DMS 273 (cell line): ENCODE measurements at regions not wholly inside any gene's neighbourhood (a gene's known extent, or its start where the extent isn't known, plus 50 kb on each side); places are given as distances from the start of the nearest gene placed in this dataset.

Experiments used
- DNase-seq: peaks from one replicate; lab custom pipeline; 2025; ENCODE audit not compliant: unreplicated experiment; lab: John Stamatoyannopoulos, UW

DNA sequence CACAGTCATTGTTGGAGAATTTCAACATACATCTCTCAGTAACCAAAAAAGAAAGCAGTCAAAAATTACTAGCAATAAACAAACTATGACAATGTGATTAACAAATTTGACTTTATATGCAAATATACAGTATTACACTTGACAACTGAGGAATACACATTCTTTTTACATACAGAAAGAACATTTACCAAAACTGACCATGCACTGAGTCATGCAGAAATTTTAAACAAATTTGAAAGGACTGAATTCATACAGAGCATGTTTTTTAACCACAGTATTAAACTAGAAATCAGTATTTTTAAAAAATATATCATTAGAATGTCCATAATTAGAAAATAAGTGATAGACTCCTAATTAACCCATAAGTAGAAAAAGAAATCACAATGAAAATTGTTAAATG is 420.1 kb downstream of the TBC1D4 start:
- DNase-seq: no peak

DNA sequence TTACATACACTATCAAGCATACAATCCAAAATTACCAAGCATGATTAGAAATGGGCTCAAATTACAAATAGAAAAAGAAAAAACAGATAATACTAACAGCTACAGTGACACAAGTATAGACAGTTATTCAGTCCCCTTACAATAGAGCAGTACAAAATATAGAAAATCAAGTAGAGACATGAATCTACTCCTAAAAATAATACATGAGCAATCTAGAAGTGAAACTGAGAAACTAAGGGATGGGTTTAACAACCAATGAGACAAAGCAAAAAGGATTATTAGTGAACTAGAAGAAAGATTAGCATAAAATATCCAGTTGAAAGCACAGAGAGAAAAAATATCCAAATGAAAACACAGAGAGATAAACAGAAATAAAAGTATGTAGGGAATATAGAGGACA is 426.7 kb downstream of the TBC1D4 start:
- DNase-seq: no peak

DNA sequence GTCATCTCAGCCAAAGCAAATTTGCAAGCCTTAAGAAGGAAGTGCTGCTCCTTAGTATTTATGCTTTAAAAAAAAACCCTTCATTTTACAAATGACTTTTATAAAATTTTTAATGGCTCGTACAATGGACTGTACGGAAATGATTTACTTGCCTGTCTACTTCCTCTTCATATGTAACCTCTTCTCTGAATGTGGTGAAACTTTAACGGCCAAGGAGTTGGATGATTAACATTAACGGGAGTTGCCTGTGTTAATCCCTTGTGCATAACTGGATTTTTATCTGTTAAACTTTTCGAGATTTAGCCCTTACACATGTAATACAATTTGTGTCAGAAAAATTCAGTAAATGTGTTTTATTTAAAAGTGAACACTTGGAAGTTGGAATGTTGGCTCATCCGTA is 429.4 kb downstream of the TBC1D4 start:
- no peak for DNase-seq

DNA sequence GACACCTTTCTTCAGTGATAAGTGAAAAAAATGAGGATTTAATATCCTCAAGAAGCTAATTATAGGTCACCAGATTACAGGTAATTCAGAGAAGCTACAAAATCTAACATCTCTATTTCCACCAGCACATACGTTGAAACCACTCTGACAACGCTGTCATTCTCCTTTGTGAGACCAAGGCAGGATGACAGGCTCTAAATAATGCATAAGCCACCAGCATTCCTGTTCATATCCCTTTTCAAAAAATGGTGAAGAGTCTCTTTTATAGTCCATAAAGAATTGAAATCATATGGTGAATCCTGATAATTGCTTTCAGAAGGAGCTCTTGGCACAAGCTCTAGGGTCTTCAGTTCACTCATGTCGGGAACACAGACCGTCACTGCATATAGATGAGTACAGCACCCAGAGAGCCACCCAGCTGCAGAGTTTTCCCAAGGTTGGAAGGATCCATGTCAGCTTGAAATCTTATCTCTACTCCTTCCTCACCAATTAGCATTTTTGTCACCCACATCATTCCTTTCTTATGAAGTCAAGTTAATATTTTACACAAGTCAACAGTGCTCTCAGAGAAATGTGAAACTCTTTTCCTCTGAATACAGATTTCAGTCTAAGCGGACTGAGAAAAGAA is 431.4 kb downstream of the TBC1D4 start:
- DNase-seq: no peak

DNA sequence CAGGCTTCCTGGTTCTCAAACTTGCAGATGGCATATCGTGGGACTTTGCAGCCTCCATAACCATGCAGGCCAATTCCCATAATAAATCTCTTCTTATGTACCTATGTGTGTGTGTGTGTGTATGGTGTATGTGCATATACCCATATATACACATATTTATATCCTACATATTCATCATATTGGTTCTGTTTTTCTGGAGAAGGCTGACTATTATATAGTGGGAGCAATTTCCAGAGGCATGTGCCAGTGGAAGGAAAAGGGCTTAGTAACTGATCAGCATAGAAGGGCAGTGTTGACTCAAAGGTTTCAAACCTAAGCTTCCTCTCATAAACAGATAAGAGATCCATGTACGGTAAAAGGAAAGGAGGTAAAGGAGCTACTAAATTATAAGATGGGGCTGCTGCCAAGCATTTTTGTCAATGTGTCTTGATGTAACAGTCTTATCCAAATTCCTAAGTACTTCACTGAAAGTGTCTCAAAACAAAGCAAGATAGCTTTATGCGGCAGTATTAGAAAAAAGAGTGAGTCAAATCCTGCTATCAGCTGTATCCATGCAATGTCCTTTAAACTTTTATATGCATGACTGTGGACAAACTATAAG is 432.1 kb downstream of the TBC1D4 start:
- DNase-seq: no peak

DNA sequence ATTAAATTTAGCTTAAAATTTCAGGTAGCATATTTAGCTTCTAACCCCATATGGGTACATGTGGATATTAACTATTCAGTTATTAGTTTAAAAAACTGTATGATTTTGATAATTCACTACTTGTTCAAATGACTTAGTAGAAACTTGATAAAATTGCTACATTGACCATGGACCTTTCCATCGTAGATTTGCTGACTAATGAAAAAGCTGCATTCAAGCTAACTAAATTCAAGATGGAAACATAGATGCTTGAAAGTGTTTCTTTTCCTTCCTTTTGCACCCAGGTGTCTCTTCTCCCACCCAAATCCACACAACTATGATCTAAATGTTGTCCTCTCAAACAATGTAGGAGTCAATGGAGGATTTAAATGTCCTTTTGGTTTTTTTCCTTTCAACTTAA is 439.2 kb downstream of the TBC1D4 start:
- DNase-seq: no peak

DNA sequence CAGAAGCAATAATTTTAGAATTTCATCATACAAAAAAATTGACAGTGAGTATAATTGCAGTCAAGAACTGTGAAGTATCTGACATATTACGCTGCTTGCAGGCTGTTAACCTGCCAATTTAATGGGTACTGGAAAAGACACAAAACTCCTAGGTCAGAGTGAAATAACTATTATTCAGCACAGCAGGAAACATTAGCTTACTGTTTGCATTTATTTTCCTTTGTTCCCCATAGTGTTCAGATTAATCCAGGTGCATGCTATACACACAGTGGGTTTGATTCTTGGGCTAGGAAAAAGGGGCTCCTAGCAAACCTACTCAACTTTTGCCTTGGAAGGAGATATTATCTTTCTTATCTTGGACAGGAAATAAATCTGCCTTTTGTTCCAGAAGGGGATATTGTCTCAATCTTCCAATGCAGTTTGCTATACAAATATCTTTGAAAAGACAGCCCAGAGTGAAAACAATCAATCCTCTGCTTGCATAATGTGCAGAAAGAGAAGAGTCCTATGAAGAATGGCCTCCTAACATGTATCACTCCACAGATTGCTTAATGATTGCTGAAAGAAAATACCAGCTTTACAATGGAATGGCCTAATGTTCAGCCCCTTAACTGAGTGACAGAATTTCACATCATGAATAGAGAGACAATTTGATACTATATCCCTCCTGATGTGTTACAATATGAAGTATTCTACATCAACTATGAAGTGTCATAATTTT is 443.4 kb downstream of the TBC1D4 start:
- DNase-seq: no peak

DNA sequence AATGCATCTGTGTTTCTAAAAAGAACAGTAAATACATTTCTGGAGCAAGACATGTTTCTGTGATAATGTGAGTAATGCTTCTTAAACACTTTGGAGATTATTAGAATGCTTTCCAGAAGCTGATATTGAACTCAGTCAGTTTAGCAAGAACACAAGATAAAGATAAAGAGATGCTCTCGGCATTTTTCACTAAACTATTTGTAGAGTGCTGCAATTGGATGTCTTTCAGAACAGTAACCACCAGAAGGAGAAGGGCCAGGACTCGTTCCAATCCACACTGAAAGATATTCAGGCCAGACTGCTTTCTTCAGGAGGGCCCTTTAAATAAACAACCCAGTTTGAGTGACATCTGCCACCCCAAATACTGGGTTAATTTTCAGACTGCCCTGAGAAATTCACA is 456.0 kb downstream of the TBC1D4 start:
- peak; percentile 24 for DNase-seq

DNA sequence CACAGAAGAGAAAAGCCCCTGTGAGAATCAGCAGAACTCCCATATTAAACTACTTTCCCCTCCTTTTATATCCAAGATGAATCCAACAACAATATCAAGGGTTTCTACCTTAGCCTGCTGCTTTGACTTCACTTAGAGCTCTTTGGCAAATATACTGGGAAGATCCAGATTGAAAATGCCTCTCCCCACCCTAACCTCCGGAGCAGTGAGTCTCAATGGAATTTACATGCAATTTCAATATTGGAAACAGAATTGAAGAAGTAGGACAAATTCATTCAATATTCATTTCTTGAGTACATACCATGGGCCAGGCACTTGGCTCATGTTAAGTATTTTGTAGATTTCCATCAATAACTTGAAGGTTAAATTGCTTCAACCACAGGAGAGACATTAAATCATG is 457.4 kb downstream of the TBC1D4 start:
- no peak for DNase-seq

DNA sequence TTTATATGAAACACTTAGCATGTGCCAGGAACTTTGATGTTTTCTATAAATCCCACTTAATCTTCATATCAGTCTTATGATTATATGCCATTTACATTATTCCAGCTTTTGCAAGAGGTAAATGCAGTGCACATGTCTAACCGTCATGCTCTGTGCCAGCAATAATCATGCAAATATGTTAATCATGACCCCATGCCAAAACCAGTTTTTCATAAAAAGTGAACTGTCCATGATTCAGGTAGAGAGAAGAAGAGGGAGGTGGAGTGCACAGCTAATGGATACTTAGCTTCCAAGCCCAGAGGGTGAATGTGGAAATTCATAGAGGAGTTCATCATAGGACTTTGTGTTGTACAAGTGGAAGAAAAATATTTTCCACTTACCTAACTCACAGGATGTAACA is 458.4 kb downstream of the TBC1D4 start:
- DNase-seq: no peak

DNA sequence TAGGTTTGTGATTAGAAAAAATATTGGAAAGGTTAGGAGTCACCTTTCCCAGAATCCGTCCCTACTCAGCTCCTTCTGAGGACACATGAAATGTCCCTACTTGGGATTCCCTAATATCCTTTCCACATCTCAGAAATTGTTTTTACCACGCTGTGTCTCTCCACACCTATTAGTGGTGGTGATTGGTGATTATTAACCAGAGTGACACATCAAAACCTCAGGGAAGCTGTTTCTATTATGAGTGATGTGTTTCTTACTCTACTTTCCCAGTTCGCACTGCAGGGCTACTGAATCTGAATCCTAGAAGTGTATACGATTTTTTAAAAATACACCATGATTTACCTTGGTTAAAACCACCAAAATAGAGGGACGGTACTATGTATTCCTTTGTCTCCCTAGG is 460.8 kb downstream of the TBC1D4 start:
- no peak for DNase-seq

DNA sequence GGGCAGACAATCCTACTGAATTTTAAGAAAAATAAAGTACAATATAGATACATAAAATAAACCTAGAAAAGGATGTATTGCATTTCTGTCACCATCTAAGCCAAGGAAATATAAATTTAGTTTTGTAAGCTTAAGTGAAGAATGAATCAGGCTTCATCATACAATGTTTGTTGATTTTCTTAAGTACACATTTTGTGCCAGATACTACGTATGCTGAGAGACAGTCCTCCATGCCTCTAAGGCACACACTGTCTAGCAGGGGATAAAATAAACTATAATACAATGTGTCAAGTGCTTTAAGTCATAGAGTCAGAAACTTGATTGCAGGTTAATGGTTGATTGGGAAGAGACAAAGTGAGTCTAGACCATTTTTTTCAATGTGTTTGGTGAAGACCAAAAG is 465.7 kb downstream of the TBC1D4 start:
- no peak for DNase-seq

DNA sequence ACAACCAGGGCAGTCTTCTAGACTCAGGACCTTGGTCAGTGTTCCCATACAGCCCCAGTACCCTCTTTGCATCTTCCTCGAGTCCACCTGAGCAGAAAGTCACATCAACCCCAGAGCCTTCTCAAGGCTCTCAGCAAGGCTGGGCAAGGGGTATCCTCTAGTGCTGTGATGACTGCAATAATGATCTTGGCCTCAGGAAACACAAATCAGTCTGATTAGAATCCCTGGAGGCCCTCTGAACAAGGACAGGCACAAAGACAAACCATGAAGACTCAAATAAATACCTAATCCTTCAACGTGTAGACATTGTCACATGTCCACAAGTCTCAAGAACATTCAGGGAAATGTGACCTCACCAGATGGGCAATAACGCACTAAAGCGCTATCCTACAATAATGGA is 468.2 kb downstream of the TBC1D4 start:
- no peak for DNase-seq

DNA sequence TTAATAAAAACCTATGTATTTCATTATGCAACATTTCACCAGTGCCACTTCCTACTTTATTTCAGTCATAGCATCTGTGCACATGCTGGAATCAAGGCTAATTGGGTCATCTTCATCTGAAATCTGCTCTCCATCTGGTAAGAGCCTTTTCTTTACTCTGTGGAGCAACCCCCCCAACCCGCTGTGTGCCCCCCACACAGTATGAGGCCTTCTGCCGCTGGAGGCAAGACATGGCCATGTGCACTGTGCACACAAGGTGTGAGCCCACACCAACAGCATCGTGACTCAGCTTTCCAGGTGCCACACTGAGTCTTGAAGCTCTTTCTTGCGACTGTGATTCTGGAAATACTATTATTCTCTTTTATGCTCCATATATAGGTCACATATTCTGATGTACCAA is 471.0 kb downstream of the TBC1D4 start:
- peak; percentile 5 for DNase-seq

DNA sequence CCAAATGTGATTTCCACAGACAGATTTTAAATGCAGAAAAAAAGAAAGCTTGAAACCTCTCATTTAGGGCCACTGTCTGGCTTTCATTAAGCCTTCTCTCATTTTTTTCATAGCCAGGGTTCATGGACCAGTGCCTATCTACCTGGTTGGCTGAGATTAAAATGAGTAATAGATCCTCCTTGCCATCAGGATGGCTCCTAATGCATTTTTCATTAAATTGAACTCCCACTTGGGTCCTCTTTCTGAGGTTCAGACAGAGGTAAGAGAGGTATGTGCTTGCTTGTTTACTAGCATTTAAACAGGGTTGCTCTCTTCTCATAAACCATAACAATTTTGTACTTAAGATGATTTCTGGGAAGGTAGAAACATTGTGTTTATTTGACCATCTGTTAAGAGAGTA is 473.0 kb downstream of the TBC1D4 start:
- DNase-seq: no peak

DNA sequence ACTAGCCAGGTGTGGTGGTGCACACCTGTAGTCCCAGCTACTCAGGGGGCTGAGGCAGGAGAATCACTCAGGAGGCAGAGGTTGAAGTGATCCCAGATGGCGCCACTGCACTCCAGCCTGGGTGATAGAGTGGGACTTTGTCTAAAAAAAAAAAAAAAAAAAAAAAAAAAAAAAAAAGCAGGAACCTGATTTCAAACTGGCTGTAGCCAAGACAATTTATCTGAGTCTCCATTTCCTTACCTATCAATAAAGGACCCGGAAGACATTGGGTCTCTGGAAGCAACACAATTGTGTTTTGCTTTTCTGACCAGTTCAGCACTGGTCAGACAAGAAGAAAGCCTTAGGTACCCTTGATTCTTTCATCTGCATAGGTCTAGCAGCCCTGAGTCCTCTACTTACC is 491.0 kb downstream of the TBC1D4 start:
- DNase-seq: no peak

DNA sequence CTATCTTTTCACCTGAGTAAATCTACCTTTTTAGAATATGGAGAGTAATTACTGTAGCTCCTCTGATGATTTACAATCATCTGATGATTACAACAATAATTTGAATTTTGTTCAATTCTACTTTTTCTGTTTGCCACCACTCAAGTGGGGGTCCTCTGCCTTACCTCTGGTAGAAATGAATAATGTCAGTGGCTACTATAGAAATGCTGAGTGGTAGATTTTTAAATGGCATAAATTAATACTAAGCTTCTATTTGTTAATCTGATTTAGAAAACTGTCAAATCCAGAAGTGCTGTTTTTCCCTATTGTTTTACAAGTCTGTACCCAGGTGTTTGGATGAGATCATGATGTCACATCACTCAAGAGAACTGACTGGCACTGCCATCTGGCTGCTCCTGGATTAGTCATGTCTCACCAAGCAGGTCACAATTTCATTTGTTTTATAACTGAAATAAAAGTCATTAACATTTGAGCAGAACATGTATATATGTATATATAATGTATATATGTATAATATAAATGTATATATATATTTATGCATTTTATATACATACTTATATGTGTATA is 494.8 kb downstream of the TBC1D4 start:
- peak; percentile 24 for DNase-seq

DNA sequence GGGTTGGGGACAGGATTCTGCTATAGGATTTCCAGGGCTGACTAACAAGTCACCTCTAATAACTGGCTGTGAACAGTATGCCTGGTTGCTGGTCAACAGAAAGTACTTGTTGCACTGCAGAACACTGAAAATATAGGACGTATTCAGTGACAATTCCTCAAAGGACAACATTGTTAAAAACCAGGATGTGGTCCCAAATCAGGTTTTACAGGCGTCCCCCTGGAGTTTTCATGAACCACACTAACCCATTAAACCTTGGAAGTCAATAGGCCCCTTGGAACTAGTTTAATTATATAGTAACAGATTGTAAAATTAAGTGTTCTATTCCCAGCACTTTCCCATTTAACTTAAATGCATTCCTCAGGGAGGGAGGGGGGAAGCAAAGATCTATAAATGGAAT is 495.4 kb downstream of the TBC1D4 start:
- no peak for DNase-seq

DNA sequence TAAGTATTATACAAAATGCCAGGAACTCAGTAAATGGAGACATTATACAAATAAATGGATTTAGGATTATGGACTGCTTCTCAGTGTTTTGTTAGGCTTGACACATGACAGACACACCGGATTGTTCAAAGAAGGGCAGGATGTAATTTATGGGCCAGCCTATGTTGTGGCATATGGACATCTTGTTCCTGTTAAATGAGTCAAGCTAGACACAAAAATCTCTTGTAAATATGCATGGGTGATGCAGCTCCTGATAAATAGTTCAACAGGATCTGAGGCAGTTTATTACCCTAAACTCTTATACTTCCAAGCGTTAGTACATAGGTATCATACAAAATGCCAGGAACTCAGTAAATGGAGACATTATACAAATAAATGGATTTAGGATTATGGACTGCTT is 502.3 kb downstream of the TBC1D4 start:
- DNase-seq: peak; percentile 16

DNA sequence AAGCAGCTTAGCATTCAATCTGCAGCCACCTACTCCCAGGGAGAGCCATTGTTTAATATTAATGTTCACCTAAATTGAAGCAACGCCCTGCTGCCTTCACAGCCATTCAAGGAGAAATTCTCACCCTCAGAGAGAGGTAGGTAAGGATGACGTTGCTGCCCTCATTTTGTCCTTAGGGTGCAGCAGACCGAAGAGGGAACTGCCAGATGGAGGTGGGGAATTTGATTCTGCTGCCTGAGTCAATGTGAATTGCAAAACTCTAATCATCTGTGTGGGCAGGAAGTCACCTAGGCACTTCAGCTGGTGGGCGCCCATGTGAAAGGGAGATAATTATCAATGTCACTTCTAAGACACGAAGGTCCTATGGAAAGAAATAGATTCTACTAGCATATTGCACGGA is 503.4 kb downstream of the TBC1D4 start:
- DNase-seq: peak; percentile 34

DNA sequence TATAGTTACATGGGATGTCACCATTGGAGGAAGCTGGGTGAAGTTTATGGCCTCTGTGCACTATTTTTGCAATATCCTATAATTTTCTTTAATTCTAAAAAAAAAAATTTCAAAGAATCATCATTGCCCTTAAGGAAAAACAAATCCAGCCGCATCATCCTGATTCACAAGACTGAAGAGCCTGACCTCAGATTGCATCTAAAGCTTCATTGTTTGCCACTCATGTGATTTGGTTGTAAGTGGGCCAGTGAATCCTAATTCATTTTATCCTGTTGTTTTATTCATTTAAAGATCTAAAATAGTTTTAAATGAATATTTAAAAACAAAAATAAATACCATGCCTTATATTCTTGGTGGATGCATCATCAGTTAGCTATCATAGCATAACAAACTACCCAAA is 504.5 kb downstream of the TBC1D4 start:
- DNase-seq: no peak

DNA sequence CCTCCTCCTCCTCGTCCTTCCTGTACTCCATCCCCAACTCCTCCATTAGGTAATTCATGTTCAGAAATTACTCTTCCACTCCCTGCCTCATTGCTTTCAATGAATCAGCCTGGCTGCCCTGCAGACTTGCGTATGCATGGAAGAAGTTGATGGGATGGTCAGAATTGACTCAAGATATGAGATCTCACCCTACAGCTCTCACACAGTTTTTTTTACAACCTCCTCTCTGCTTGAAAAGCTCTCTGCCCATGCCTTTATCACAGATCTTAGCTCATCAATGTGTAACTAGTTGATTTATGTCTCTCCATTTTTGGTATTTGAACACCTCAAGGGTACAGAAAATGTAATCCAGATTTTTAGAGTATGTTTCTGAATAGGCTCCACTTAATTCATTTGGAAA is 506.9 kb downstream of the TBC1D4 start:
- no peak for DNase-seq
